Liver (tissue), 8 donors: ENCODE measurements at regions not wholly inside any gene's neighbourhood (a gene's known extent, or its start where the extent isn't known, plus 50 kb on each side); places are given as distances from the start of the nearest gene placed in this dataset.

Source experiments
- DNase-seq: peaks from one replicate; pipeline ENCODE4 v3.0.0-alpha.2; 2017; ENCODE audit warnings: low spot score
- H3K27ac ChIP-seq, 2 donors: one replicate each; pipeline ENCODE4 v1.7.0; 2013; ENCODE audit warnings: inconsistent platforms in 2 of 2, low read length in 2 of 2, control low read depth in 1 of 2, low read depth in 1 of 2, mild to moderate bottlenecking in 1 of 2
- H3K27me3 ChIP-seq, 4 donors: one replicate each; pipeline versions ENCODE4 v1.6.1 to v1.7.0; 2013; ENCODE audit warnings: low read length in 3 of 4, inconsistent platforms in 1 of 4, mild to moderate bottlenecking in 1 of 4, moderate library complexity in 1 of 4; ENCODE audit not compliant: control insufficient read depth in 4 of 4, insufficient read depth in 4 of 4
- H3K36me3 ChIP-seq, 4 donors: one replicate each; pipeline versions ENCODE4 v1.6.1 to v1.7.0; 2013; ENCODE audit warnings: low read length in 3 of 4, mild to moderate bottlenecking in 3 of 4, low read depth in 1 of 4, moderate library complexity in 1 of 4; ENCODE audit not compliant: control insufficient read depth in 4 of 4, insufficient read depth in 3 of 4
- H3K4me1 ChIP-seq, 4 donors: one replicate each; pipeline versions ENCODE4 v1.6.1 to v1.7.0; 2013; ENCODE audit warnings: low read length in 3 of 4, mild to moderate bottlenecking in 3 of 4, moderate library complexity in 1 of 4; ENCODE audit not compliant: control insufficient read depth in 4 of 4, insufficient read depth in 4 of 4
- H3K4me3 ChIP-seq, 3 donors: one replicate each; pipeline versions ENCODE4 v1.6.1 to v1.7.0; 2013; ENCODE audit warnings: low read length in 3 of 3, control low read depth in 1 of 3, low read depth in 1 of 3, mild to moderate bottlenecking in 1 of 3
- H3K9ac ChIP-seq, 2 donors: one replicate each; pipeline ENCODE4 v1.7.0; 2013; ENCODE audit warnings: low read length in 2 of 2, mild to moderate bottlenecking in 2 of 2, moderate library complexity in 2 of 2, control low read depth in 1 of 2, low read depth in 1 of 2
- H3K9me3 ChIP-seq, 4 donors: one replicate each; pipeline versions ENCODE4 v1.6.1 to v1.7.0; 2013; ENCODE audit warnings: low read length in 3 of 4; ENCODE audit not compliant: control insufficient read depth in 4 of 4
- EGR1 ChIP-seq, 2 donors: IDR thresholded peaks; 2 replicates each; pipeline ENCODE4 v1.6.1; 2016 to 2018; ENCODE audit warnings: antibody characterized with exemption in 2 of 2, low read depth in 2 of 2
- FOXA1 ChIP-seq: IDR thresholded peaks from 2 replicates; pipeline ENCODE4 v1.6.1; 2016; ENCODE audit warnings: antibody characterized with exemption
- FOXA2 ChIP-seq: IDR thresholded peaks from 2 replicates; pipeline ENCODE4 v1.6.1; 2016; ENCODE audit warnings: antibody characterized with exemption
- GABPA ChIP-seq, 2 donors: IDR thresholded peaks in 1 of 2; conservative IDR thresholded peaks in 1 of 2; 2 replicates each; pipeline ENCODE4 v1.6.1; 2016; ENCODE audit warnings: antibody characterized with exemption in 2 of 2, mild to moderate bottlenecking in 1 of 2, moderate library complexity in 1 of 2
- HNF4A ChIP-seq, 2 donors: conservative IDR thresholded peaks; 2 replicates each; pipeline ENCODE4 v1.6.1; 2016; ENCODE audit warnings: antibody characterized with exemption in 2 of 2, mild to moderate bottlenecking in 2 of 2
- HNF4G ChIP-seq: IDR thresholded peaks from 2 replicates; pipeline ENCODE4 v1.6.1; 2016; ENCODE audit warnings: antibody characterized with exemption
- JUND ChIP-seq, 2 donors: IDR thresholded peaks; 2 replicates each; pipeline ENCODE4 v1.6.1; 2016; ENCODE audit warnings: antibody characterized with exemption in 2 of 2
- NR2F2 ChIP-seq: IDR thresholded peaks from 2 replicates; pipeline ENCODE4 v1.6.1; 2016; ENCODE audit warnings: antibody characterized with exemption
- RAD21 ChIP-seq, 2 donors: IDR thresholded peaks; 2 replicates each; pipeline ENCODE4 v1.6.1; 2016; ENCODE audit warnings: antibody characterized with exemption in 2 of 2, mild to moderate bottlenecking in 2 of 2
- RXRA ChIP-seq, 2 donors: IDR thresholded peaks; 2 replicates each; pipeline ENCODE4 v1.6.1; 2017 to 2018; ENCODE audit warnings: antibody characterized with exemption in 2 of 2, mild to moderate bottlenecking in 1 of 2
- SP1 ChIP-seq: IDR thresholded peaks from 2 replicates; pipeline ENCODE4 v1.6.1; 2018; ENCODE audit warnings: antibody characterized with exemption, mild to moderate bottlenecking
- TAF1 ChIP-seq: conservative IDR thresholded peaks from 2 replicates; pipeline ENCODE4 v1.6.1; 2016; ENCODE audit warnings: antibody characterized with exemption, mild to moderate bottlenecking
- YY1 ChIP-seq: IDR thresholded peaks from 2 replicates; pipeline ENCODE4 v1.6.1; 2016; ENCODE audit warnings: antibody characterized with exemption, mild to moderate bottlenecking
- WGBS: extraction: QIAGEN DNeasy Blood & Tissue Kit; methylation state at CpG from one replicate; pipeline ENCODE4 v1.1.7; 2013; 5-methylcytosine and 5-hydroxymethylcytosine counted together
- TF ChIP-seq, protein P1 (sequence below): fragments of 150-350 bp; IDR thresholded peaks from 2 replicates; pipeline ENCODE4 v1.5.1; 2017; ENCODE audit warnings: improper control_type of control experiment, low read depth, low read length; ENCODE audit not compliant: missing input control
- TF ChIP-seq, protein P2 (sequence below): IDR thresholded peaks from 2 replicates; pipeline ENCODE4 v1.6.1; 2016; ENCODE audit warnings: antibody characterized with exemption
- TF ChIP-seq, protein P3 (sequence below): IDR thresholded peaks from 2 replicates; pipeline ENCODE4 v1.6.1; 2016; ENCODE audit warnings: antibody characterized with exemption
- TF ChIP-seq, protein P4 (sequence below): IDR thresholded peaks from 2 replicates; pipeline ENCODE4 v1.6.1; 2016; ENCODE audit warnings: antibody characterized with exemption
- donor health status: healthy.
- donor health status: healthy.
- donor health status: healthy.
- donor health status: healthy.
- donor health status: healthy.

DNA sequence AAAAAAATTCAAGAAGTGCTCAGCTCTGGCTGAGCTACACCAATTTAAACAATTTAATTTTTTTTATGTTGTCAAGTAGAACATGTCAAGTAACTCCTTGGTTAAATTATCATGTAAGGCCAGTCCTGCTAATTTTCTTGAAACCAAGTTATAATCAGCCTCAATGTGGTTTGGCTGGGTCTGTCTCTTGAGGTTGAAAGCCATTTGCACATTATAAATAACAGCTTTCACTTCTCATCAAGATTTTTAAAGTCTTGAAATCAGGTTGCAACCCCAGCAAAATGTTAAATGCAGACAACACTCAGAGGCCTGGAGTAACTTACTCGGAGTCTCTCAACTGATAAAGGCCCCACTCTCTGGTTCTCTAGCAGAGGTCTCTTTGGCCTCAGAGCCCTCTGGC is 324.4 kb downstream of the BRD1 start:
- TF ChIP-seq TAF1: no peak
- TF ChIP-seq, protein P1, sequence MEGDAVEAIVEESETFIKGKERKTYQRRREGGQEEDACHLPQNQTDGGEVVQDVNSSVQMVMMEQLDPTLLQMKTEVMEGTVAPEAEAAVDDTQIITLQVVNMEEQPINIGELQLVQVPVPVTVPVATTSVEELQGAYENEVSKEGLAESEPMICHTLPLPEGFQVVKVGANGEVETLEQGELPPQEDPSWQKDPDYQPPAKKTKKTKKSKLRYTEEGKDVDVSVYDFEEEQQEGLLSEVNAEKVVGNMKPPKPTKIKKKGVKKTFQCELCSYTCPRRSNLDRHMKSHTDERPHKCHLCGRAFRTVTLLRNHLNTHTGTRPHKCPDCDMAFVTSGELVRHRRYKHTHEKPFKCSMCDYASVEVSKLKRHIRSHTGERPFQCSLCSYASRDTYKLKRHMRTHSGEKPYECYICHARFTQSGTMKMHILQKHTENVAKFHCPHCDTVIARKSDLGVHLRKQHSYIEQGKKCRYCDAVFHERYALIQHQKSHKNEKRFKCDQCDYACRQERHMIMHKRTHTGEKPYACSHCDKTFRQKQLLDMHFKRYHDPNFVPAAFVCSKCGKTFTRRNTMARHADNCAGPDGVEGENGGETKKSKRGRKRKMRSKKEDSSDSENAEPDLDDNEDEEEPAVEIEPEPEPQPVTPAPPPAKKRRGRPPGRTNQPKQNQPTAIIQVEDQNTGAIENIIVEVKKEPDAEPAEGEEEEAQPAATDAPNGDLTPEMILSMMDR: no peak
- no peak for TF ChIP-seq HNF4A (conservative IDR thresholded peaks at IDR 0.05)
- no peak for TF ChIP-seq EGR1 (IDR thresholded peaks at IDR 0.05; ENCODE audit: low read depth in 2 of 2)
- TF ChIP-seq, protein P2, sequence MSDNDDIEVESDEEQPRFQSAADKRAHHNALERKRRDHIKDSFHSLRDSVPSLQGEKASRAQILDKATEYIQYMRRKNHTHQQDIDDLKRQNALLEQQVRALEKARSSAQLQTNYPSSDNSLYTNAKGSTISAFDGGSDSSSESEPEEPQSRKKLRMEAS: no peak
- no peak for TF ChIP-seq RAD21 (IDR thresholded peaks at IDR 0.05)
- no peak for TF ChIP-seq FOXA1
- TF ChIP-seq GABPA (IDR thresholded peaks at IDR 0.05 in 1 of 2, conservative IDR thresholded peaks at IDR 0.05 in 1 of 2): no peak
- no peak for TF ChIP-seq NR2F2
- TF ChIP-seq YY1: no peak
- no peak for TF ChIP-seq FOXA2
- TF ChIP-seq, protein P3, sequence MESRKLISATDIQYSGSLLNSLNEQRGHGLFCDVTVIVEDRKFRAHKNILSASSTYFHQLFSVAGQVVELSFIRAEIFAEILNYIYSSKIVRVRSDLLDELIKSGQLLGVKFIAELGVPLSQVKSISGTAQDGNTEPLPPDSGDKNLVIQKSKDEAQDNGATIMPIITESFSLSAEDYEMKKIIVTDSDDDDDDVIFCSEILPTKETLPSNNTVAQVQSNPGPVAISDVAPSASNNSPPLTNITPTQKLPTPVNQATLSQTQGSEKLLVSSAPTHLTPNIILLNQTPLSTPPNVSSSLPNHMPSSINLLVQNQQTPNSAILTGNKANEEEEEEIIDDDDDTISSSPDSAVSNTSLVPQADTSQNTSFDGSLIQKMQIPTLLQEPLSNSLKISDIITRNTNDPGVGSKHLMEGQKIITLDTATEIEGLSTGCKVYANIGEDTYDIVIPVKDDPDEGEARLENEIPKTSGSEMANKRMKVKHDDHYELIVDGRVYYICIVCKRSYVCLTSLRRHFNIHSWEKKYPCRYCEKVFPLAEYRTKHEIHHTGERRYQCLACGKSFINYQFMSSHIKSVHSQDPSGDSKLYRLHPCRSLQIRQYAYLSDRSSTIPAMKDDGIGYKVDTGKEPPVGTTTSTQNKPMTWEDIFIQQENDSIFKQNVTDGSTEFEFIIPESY: no peak
- no peak for DNase-seq
- H3K4me3 ChIP-seq: no peak overlapping the region
- 91% methylated on average over 1 of the region's 1 CpG for WGBS
- H3K27me3 ChIP-seq: no peaks in the 10 kb centered on the region
- H3K9me3 ChIP-seq: no peaks in the 10 kb centered on the region
- no peaks in the 10 kb centered on the region for H3K4me1 ChIP-seq
- no peak overlapping the region for H3K27ac ChIP-seq
- H3K36me3 ChIP-seq: no peaks in the 10 kb centered on the region
- H3K9ac ChIP-seq: no peak overlapping the region

DNA sequence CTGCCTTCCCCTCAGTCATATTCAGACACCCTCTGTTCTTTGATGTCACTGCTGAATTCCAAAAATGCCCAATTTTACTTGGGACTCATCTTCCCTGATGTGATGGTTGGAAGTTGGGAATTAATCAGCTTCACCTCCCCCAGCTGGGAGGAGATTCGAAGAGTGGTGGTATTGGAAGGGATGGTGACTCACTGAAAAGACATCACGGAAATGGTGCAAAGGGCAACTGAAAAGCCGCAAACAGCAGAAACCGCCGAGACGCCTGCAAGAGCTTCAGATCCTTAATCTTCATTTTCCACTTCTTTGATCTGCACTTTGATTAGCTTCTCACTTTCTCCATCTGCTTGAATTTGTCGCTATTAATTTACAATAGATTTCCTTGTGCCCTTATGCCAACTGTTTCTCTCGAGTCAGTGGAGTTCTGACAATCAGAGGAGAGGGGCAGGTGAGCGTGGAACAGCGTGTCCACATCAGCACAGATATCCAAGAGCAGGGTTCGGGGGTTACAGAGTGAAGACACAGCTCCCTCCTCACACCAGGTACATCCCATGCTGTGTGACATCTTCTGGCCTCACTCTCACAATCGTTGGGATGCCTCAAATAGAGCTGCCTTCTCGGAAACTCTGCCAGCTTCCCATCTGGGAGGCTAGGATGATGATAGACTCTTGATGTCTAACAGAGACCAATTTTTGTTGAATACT is 325.4 kb downstream of the BRD1 start:
- Histone ChIP-seq H3K9ac (no peak overlapping the region), H3K27ac (no peak overlapping the region), H3K4me3 (no peak overlapping the region), H3K27me3 (no peaks in the 10 kb centered on the region), H3K4me1 (no peaks in the 10 kb centered on the region), H3K36me3 (no peaks in the 10 kb centered on the region), H3K9me3 (peaks cover 0 to 2% (median 0%) of the 10 kb centered on the region in 4 donors)
- TF ChIP-seq, protein P4, sequence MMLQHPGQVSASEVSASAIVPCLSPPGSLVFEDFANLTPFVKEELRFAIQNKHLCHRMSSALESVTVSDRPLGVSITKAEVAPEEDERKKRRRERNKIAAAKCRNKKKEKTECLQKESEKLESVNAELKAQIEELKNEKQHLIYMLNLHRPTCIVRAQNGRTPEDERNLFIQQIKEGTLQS: no peak
- TF ChIP-seq HNF4G (no peak), RAD21 (IDR thresholded peaks at IDR 0.05) (no peak), TAF1 (no peak), NR2F2 (no peak), SP1 (no peak), GABPA (IDR thresholded peaks at IDR 0.05 in 1 of 2, conservative IDR thresholded peaks at IDR 0.05 in 1 of 2) (no peak), HNF4A (conservative IDR thresholded peaks at IDR 0.05) (no peak), RXRA (IDR thresholded peaks at IDR 0.05) (no peak), FOXA1 (no peak), YY1 (no peak), FOXA2 (no peak), JUND (IDR thresholded peaks at IDR 0.05) (no peak)
- TF ChIP-seq, protein P1: no peak
- TF ChIP-seq, protein P3: no peak
- TF ChIP-seq, protein P2: no peak
- 80% methylated on average over 13 of the region's 13 CpGs for WGBS
- no peak for DNase-seq
